ENCODE measurements at regions not wholly inside any gene's neighbourhood (a gene's known extent, or its start where the extent isn't known, plus 50 kb on each side); places are given as distances from the start of the nearest gene placed in this dataset.
A peak's percentile ranks its signal among the peaks of the same experiment; 100 is the strongest.

DNA sequence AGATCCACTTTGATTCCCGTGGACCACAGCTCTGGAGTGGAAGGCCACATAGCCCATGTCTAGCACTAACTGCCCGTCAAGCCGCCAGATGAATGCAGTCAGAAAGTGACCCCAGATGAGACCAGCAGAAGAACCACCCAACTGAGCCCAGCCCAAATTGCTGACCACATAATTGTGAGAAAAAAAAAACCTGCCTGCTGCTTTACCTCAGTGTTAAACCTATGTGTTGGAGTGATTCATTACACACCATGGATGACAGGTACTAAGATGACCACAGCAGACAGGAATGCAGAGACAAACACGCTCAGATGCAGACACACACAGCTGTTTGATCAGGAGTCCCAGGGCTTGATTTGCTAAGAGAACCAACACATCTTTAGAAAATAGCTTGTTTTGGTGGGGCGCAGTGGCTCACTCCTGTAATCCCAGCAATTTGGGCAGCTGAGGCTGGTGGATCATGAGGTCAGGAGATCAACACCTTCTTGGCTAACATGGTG lies 168.1 kb upstream of the PPP2R2D start:
- H2AK5ac ChIP-seq (ENCODE audit: insufficient read length, low read length), result no peak overlapping the region
- peak; percentile 8 for DNase-seq
- H4K20me1 ChIP-seq (ENCODE audit: control insufficient read depth, insufficient read depth, insufficient read length), result peaks cover 3% of the 10 kb centered on the region
- H4K91ac ChIP-seq (ENCODE audit: insufficient read length, low read depth, low read length), result no peak overlapping the region
- H3K14ac ChIP-seq (ENCODE audit: insufficient read depth, low read length), result no peak overlapping the region
- no peak overlapping the region for H3K23ac ChIP-seq (ENCODE audit: insufficient read length, low read depth, low read length)
- H3K4me1 ChIP-seq (ENCODE audit: insufficient read depth, low read length), result no peaks in the 10 kb centered on the region
- no peak overlapping the region for H2AFZ ChIP-seq (ENCODE audit: low read length)
- no peak overlapping the region for H3K9ac ChIP-seq (ENCODE audit: extremely low read depth, insufficient read length, low read length)
- Mint-ChIP-seq H3K4me3 (no peak overlapping the region), H3K27ac (no peak overlapping the region), H3K4me1 (peaks cover 8 to 9% of the 10 kb centered on the region in 2 experiments), H3K9me3 (peaks cover 7 to 13% of the 10 kb centered on the region in 2 experiments), H3K27me3 (ENCODE audit: low read depth) (peaks cover 5% of the 10 kb centered on the region), H3K36me3 (ENCODE audit: insufficient read depth in 1 of 3, low read depth in 3 of 3) (peaks cover 4 to 6% (median 5%) of the 10 kb centered on the region in 3 experiments; a peak in 5 of 7 replicates)
- no peak overlapping the region for H3T11ph ChIP-seq (ENCODE audit: low read length)
- TF ChIP-seq, protein P1, sequence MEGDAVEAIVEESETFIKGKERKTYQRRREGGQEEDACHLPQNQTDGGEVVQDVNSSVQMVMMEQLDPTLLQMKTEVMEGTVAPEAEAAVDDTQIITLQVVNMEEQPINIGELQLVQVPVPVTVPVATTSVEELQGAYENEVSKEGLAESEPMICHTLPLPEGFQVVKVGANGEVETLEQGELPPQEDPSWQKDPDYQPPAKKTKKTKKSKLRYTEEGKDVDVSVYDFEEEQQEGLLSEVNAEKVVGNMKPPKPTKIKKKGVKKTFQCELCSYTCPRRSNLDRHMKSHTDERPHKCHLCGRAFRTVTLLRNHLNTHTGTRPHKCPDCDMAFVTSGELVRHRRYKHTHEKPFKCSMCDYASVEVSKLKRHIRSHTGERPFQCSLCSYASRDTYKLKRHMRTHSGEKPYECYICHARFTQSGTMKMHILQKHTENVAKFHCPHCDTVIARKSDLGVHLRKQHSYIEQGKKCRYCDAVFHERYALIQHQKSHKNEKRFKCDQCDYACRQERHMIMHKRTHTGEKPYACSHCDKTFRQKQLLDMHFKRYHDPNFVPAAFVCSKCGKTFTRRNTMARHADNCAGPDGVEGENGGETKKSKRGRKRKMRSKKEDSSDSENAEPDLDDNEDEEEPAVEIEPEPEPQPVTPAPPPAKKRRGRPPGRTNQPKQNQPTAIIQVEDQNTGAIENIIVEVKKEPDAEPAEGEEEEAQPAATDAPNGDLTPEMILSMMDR (conservative IDR thresholded peaks at IDR 0.05), result no peak
- no peak overlapping the region for H4K5ac ChIP-seq (ENCODE audit: insufficient read length, low read depth, low read length)
- no peak overlapping the region for H3K27ac ChIP-seq (ENCODE audit: insufficient read length, low read depth, low read length)
- no peak overlapping the region for H2BK15ac ChIP-seq (ENCODE audit: low read depth, low read length)
- H3K27me3 ChIP-seq (ENCODE audit: insufficient read depth, low read length), result no peaks in the 10 kb centered on the region
- WGBS (ENCODE audit: extremely low coverage, insufficient read length, low lambda C conversion rate), result no CpG with 5 or more reads among the region's 5 CpGs
- no peaks in the 10 kb centered on the region for H3K79me1 ChIP-seq (ENCODE audit: insufficient read depth, low read depth, low read length, poor library complexity, severe bottlenecking)
- H2BK120ac ChIP-seq (ENCODE audit: low read depth, low read length, poor library complexity, severe bottlenecking), result no peak overlapping the region
- H3K9me3 ChIP-seq (ENCODE audit: control insufficient read depth, low read depth, low read length), result peaks cover 5% of the 10 kb centered on the region
- H3K23me2 ChIP-seq (ENCODE audit: insufficient read length, low read depth, low read length, poor library complexity, severe bottlenecking), result no peaks in the 10 kb centered on the region
- H4K8ac ChIP-seq (replicated peaks; ENCODE audit: insufficient read length, low read depth, low read length), result no peak overlapping the region
- no peak overlapping the region for H2BK20ac ChIP-seq (ENCODE audit: low read depth, low read length, poor library complexity, severe bottlenecking)
- no peaks in the 10 kb centered on the region for H3K79me2 ChIP-seq (ENCODE audit: insufficient read depth, low read length)
- no peak overlapping the region for H3K4ac ChIP-seq (ENCODE audit: low read depth, low read length)
- no peak overlapping the region for H2BK12ac ChIP-seq (ENCODE audit: insufficient read length, low read depth, low read length)
- H3K18ac ChIP-seq (ENCODE audit: insufficient read length, low read depth, low read length), result no peak overlapping the region
- no peak overlapping the region for H2BK5ac ChIP-seq (ENCODE audit: insufficient read length, low read length)
- no peak overlapping the region for H3K56ac ChIP-seq (ENCODE audit: insufficient read length, low read depth, low read length)
- no peak overlapping the region for H3K4me2 ChIP-seq (ENCODE audit: insufficient read depth, insufficient read length, low read length)
